HCT116 (cell line): ENCODE measurements at regions not wholly inside any gene's neighbourhood (a gene's known extent, or its start where the extent isn't known, plus 50 kb on each side); places are given as distances from the start of the nearest gene placed in this dataset.

ENCODE experiments used
- ATAC-seq: fragments of 200-7000 bp; cut with Tn5 transposase; 2 replicates; pipeline ENCODE4 v1.9.1; 2020; ENCODE audit warnings: mild to moderate bottlenecking, moderate library complexity
- BruUV-seq: library from RNA; stranded (reverse); fragments of 400-500 nt; replicated peaks from 2 replicates; lab custom pipeline; 2021; lab: Mats Ljungman, UMichigan
- CTCF ChIA-PET: fragments of 300-600 bp; sonication (Branson Sonifier 250); formaldehyde crosslinking; loops from one replicate; lab custom pipeline; 2021; ENCODE audit warnings: antibody characterized with exemption; lab: Charles Lee
- POLR2A ChIA-PET: fragments of 300-600, 350-600 bp; sonication (Branson Sonifier 250); formaldehyde crosslinking; loops from one replicate; lab custom pipeline; 2021; ENCODE audit warnings: antibody characterized with exemption; lab: Charles Lee
- RAD21 ChIA-PET, 2 experiments: fragments of 300-600 bp; sonication (Branson Sonifier 250); formaldehyde crosslinking; loops; one replicate each; lab custom pipeline; 2023; ENCODE audit warnings: low total read pairs in 2 of 2; ENCODE audit not compliant: uncharacterized antibody in 2 of 2, unreplicated experiment in 2 of 2, low non-redundant PET in 1 of 2; lab: Charles Lee
- DNase-seq: peaks from one replicate; pipeline ENCODE4 v3.0.0-alpha.2; 2010; ENCODE audit warnings: low read depth, low spot score
- H2AFZ ChIP-seq: fragments of 200-600 bp; shearing (Covaris generic), sonication (generic); 2 replicates; pipeline ENCODE4 v1.6.1; 2017; ENCODE audit warnings: low read depth, mixed run types, mixed read lengths, antibody characterized with exemption, low read length; ENCODE audit not compliant: poor library complexity, severe bottlenecking
- H3K27ac ChIP-seq: 2 replicates; pipeline ENCODE4 v1.5.1; 2012; ENCODE audit warnings: low read depth, low read length
- H3K27me3 ChIP-seq: fragments of 200-600 bp; sonication (generic); 2 replicates; pipeline ENCODE4 v1.6.1; 2016; ENCODE audit warnings: mixed run types, low read length, mixed read lengths; ENCODE audit not compliant: insufficient read depth
- H3K36me3 ChIP-seq, 2 experiments: fragments of 200-500 bp in 1 of 2; fragments of 200-600 bp in 1 of 2; sonication (Bioruptor generic) in 1 of 2; sonication (generic) in 1 of 2; 2 replicates each; pipeline versions ENCODE4 v1.5.1 to v1.6.1; 2014 to 2016; ENCODE audit warnings: low read length in 2 of 2, inconsistent platforms in 1 of 2, mixed read lengths in 1 of 2, mixed run types in 1 of 2; ENCODE audit not compliant: insufficient read depth in 2 of 2, control insufficient read depth in 1 of 2
- H3K4me1 ChIP-seq, 2 experiments: fragments of 200-600 bp in 1 of 2; sonication (generic) in 1 of 2; 2 replicates each; pipeline versions ENCODE4 v1.5.1 to v1.6.1; 2012 to 2017; ENCODE audit warnings: low read length in 2 of 2, inconsistent platforms in 1 of 2, mild to moderate bottlenecking in 1 of 2, mixed read lengths in 1 of 2, mixed run types in 1 of 2, moderate library complexity in 1 of 2; ENCODE audit not compliant: insufficient read depth in 2 of 2, control insufficient read depth in 1 of 2
- H3K4me2 ChIP-seq: fragments of 200-600 bp; sonication (generic); 2 replicates; pipeline ENCODE4 v1.6.1; 2017; ENCODE audit warnings: mixed run types, low read length, mixed read lengths
- H3K4me3 ChIP-seq, 2 experiments: fragments of 200-600 bp in 1 of 2; sonication (generic) in 1 of 2; replicated peaks in 1 of 2; 2 replicates each; pipeline ENCODE4 v1.5.1; 2011 to 2016; ENCODE audit warnings: low read length in 2 of 2, control low read depth in 1 of 2, low read depth in 1 of 2, mild to moderate bottlenecking in 1 of 2, mixed read lengths in 1 of 2, mixed run types in 1 of 2
- H3K79me2 ChIP-seq: fragments of 200-600 bp; sonication (generic); 2 replicates; pipeline ENCODE4 v1.6.1; 2017; ENCODE audit warnings: mild to moderate bottlenecking, mixed run types, low read length, moderate library complexity, mixed read lengths; ENCODE audit not compliant: insufficient read depth
- H3K9ac ChIP-seq: fragments of 200-600 bp; sonication (generic); 2 replicates; pipeline ENCODE4 v1.6.1; 2016; ENCODE audit warnings: low read length, mixed read lengths
- H3K9me2 ChIP-seq: fragments of 200-600 bp; sonication (generic), shearing (Covaris generic); 2 replicates; pipeline ENCODE4 v1.6.1; 2017; ENCODE audit warnings: mixed run types, mild to moderate bottlenecking, moderate library complexity; ENCODE audit not compliant: insufficient read depth
- H3K9me3 ChIP-seq, 2 experiments: fragments of 200-500 bp in 1 of 2; fragments of 200-600 bp in 1 of 2; sonication (Bioruptor generic) in 1 of 2; sonication (generic) in 1 of 2; 2 replicates each; pipeline ENCODE4 v1.6.1; 2014 to 2017; ENCODE audit warnings: low read length in 2 of 2, mixed read lengths in 2 of 2, inconsistent platforms in 1 of 2, low read depth in 1 of 2, mild to moderate bottlenecking in 1 of 2, mixed run types in 1 of 2, moderate library complexity in 1 of 2; ENCODE audit not compliant: control insufficient read depth in 1 of 2, insufficient read depth in 1 of 2
- H4K20me1 ChIP-seq: fragments of 200-600 bp; sonication (generic), shearing (Covaris generic); 2 replicates; pipeline ENCODE4 v1.6.1; 2017; ENCODE audit warnings: mixed run types, mild to moderate bottlenecking, moderate library complexity; ENCODE audit not compliant: insufficient read depth
- ATF3 ChIP-seq: IDR thresholded peaks from 2 replicates; pipeline ENCODE4 v1.6.1; 2012
- CBX3 ChIP-seq: IDR thresholded peaks from 2 replicates; pipeline ENCODE4 v1.6.1; 2012; ENCODE audit warnings: low read depth
- CEBPB ChIP-seq: IDR thresholded peaks from 2 replicates; pipeline ENCODE4 v1.6.1; 2012; ENCODE audit warnings: low read depth
- ELF1 ChIP-seq: IDR thresholded peaks from 2 replicates; pipeline ENCODE4 v1.6.1; 2012; ENCODE audit warnings: low read depth, borderline replicate concordance
- EZH2 ChIP-seq: fragments of 200-600 bp; sonication (generic); IDR thresholded peaks from 2 replicates; pipeline ENCODE4 v1.6.1; 2017; ENCODE audit warnings: antibody characterized with exemption, mixed run types
- EZH2phosphoT487 ChIP-seq: fragments of 200-600 bp; IDR thresholded peaks from 2 replicates; pipeline ENCODE4 v1.6.1; 2018; ENCODE audit warnings: antibody characterized with exemption, borderline replicate concordance
- JUND ChIP-seq: IDR thresholded peaks from 2 replicates; pipeline ENCODE4 v1.6.1; 2012
- POLR2A ChIP-seq: IDR thresholded peaks from 2 replicates; pipeline ENCODE4 v1.7.0; 2011; ENCODE audit warnings: borderline replicate concordance; ENCODE audit not compliant: insufficient read depth, insufficient read length; ENCODE audit errors: extremely low read depth
- POLR2AphosphoS5 ChIP-seq: IDR thresholded peaks from 2 replicates; pipeline ENCODE4 v1.6.1; 2011; ENCODE audit warnings: mild to moderate bottlenecking, low read depth, low read length, moderate library complexity
- RAD21 ChIP-seq: IDR thresholded peaks from 2 replicates; pipeline ENCODE4 v1.6.1; 2012; ENCODE audit warnings: low read depth, mild to moderate bottlenecking
- REST ChIP-seq: IDR thresholded peaks from 2 replicates; pipeline ENCODE4 v1.6.1; 2012; ENCODE audit warnings: low read depth
- SIN3A ChIP-seq: IDR thresholded peaks from 2 replicates; pipeline ENCODE4 v1.6.1; 2012; ENCODE audit warnings: low read depth
- SP1 ChIP-seq: IDR thresholded peaks from 2 replicates; pipeline ENCODE4 v1.6.1; 2012; ENCODE audit warnings: low read depth
- TCF7L2 ChIP-seq: IDR thresholded peaks from 2 replicates; pipeline ENCODE4 v1.7.0; 2011; ENCODE audit warnings: borderline replicate concordance, inconsistent platforms; ENCODE audit not compliant: insufficient read depth, insufficient read length; ENCODE audit errors: extremely low read depth
- YY1 ChIP-seq: IDR thresholded peaks from 2 replicates; pipeline ENCODE4 v1.6.1; 2011; ENCODE audit warnings: low read length, low read depth, moderate library complexity, mild to moderate bottlenecking; ENCODE audit not compliant: insufficient replicate concordance; ENCODE audit errors: extremely low read depth
- ZFX ChIP-seq: fragments of 450-650 bp; IDR thresholded peaks from 2 replicates; pipeline ENCODE4 v1.6.1; 2017
- intact Hi-C: fragments of 100-400 bp; cut with micrococcal nuclease; formaldehyde crosslinking; loops from 2 replicates; pipeline ENCODE4 v1.10.0; 2022
- TF ChIP-seq, protein P1 (sequence below): IDR thresholded peaks from 2 replicates; pipeline ENCODE4 v1.6.1; 2012
- TF ChIP-seq, protein P2 (sequence below), 3 experiments: fragments of 200-600 bp in 1 of 3; sonication (generic) in 1 of 3; IDR thresholded peaks in 2 of 3; conservative IDR thresholded peaks in 1 of 3; 2 replicates each; pipeline ENCODE4 v1.5.1; 2012 to 2017; ENCODE audit warnings: low read depth in 2 of 3, low read length in 2 of 3, antibody characterized with exemption in 1 of 3, borderline replicate concordance in 1 of 3, control low read depth in 1 of 3, mild to moderate bottlenecking in 1 of 3, mixed read lengths in 1 of 3, mixed run types in 1 of 3, moderate library complexity in 1 of 3; ENCODE audit not compliant: insufficient read depth in 1 of 3

DNA sequence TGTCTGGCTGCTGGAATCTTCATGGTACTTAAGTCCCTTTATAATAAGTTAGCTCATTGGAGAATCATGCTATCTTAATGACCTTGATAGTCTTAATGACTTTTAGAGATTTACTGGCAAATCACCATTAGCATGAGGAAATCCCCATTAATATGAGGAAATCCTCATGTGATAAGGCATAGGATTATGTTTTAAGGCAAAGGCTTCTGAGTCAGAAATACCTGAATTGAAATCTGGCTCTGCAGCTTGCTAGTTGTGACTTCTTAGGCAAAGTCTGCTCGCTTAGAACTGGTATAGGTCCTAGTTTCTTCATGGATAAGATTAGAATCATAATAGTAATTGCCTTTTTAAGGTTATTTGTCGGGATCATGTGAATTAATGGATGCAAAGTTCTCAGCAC, 190.2 kb upstream of the BANK1 start:
- Histone ChIP-seq H3K9ac (no peak overlapping the region), H3K27ac (no peak overlapping the region), H3K4me2 (no peak overlapping the region), H3K27me3 (no peaks in the 10 kb centered on the region), H3K4me1 (no peaks in the 10 kb centered on the region), H3K36me3 (no peaks in the 10 kb centered on the region), H3K9me2 (no peaks in the 10 kb centered on the region; the same call in 1 of the 2 replicates), H3K79me2 (no peaks in the 10 kb centered on the region), H4K20me1 (no peaks in the 10 kb centered on the region), H2AFZ (peak overlapping the region; percentile 28), H3K4me3 (no peak overlapping the region), H3K9me3 (no peaks in the 10 kb centered on the region)
- TF ChIP-seq POLR2A (no peak), ELF1 (no peak), REST (no peak), ZFX (no peak), EZH2 (no peak), SIN3A (no peak), CEBPB (no peak), POLR2AphosphoS5 (no peak), JUND (no peak), YY1 (no peak), RAD21 (no peak), ATF3 (no peak), TCF7L2 (no peak), CBX3 (no peak), EZH2phosphoT487 (no peak), SP1 (no peak)
- TF ChIP-seq, protein P1, sequence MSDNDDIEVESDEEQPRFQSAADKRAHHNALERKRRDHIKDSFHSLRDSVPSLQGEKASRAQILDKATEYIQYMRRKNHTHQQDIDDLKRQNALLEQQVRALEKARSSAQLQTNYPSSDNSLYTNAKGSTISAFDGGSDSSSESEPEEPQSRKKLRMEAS = no peak
- TF ChIP-seq, protein P2, sequence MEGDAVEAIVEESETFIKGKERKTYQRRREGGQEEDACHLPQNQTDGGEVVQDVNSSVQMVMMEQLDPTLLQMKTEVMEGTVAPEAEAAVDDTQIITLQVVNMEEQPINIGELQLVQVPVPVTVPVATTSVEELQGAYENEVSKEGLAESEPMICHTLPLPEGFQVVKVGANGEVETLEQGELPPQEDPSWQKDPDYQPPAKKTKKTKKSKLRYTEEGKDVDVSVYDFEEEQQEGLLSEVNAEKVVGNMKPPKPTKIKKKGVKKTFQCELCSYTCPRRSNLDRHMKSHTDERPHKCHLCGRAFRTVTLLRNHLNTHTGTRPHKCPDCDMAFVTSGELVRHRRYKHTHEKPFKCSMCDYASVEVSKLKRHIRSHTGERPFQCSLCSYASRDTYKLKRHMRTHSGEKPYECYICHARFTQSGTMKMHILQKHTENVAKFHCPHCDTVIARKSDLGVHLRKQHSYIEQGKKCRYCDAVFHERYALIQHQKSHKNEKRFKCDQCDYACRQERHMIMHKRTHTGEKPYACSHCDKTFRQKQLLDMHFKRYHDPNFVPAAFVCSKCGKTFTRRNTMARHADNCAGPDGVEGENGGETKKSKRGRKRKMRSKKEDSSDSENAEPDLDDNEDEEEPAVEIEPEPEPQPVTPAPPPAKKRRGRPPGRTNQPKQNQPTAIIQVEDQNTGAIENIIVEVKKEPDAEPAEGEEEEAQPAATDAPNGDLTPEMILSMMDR (IDR thresholded peaks at IDR 0.05 in 2 of 3, conservative IDR thresholded peaks at IDR 0.05 in 1 of 3; ENCODE audit: borderline replicate concordance in 1 of 3, insufficient read depth in 1 of 3, low read depth in 2 of 3, low read length in 2 of 3) = no peak
- RAD21 ChIA-PET = no interaction called here
- BruUV-seq = no TSS peak
- POLR2A ChIA-PET = no interaction called here
- no peak for ATAC-seq
- CTCF ChIA-PET = no interaction called here
- no peak for DNase-seq
- intact Hi-C loops = loop anchor here (5.0 kb wide), 1 partner anchor 433 kb away; no protein-coding TSS in a partner anchor
